ENCODE measurements at regions not wholly inside any gene's neighbourhood (a gene's known extent, or its start where the extent isn't known, plus 50 kb on each side); places are given as distances from the start of the nearest gene placed in this dataset.

DNA sequence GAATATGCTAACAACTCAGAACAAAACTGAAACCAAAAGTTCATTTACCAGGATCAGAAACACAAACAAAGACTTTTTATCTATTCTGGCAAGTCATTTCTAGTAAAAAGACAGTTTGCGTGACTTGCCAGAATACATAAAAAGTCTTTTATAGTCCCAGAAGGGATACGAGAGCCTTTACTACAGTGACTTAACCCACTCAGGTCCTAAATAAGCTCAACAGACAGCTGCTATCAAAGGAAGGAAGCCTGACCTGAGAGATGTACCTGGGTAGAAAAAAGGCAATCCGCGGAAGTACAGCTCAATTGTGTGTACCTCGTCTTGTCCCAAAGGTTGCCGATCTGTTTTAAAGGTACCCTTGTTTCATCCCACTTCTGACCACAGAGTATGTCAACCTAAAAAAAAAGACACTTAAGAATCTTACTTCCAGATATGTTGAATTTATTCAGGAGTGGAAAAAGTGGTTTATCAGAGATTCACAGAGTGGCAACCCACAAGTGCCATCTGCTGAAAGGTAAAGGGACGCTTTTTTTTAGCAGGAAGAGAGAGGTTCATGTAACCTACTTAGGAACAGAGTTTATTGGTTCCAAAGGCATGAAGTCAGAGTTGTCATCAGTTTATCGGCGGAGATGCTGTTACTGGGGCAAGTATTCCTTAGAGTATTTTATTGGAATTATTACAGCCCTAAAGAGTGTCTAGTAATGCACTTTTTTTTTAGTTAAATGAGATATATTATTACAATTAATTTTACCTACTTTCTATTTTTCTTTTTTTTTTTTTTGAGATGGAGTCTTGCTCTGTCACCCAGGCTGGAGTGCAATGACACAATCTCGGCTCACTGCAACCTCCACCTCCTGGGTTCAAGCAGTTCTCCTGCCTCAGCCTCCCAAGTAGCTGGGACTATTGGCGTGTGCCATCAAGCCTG is 69.7 kb upstream of the C1QTNF9B start:
- TF ChIP-seq, protein P1, sequence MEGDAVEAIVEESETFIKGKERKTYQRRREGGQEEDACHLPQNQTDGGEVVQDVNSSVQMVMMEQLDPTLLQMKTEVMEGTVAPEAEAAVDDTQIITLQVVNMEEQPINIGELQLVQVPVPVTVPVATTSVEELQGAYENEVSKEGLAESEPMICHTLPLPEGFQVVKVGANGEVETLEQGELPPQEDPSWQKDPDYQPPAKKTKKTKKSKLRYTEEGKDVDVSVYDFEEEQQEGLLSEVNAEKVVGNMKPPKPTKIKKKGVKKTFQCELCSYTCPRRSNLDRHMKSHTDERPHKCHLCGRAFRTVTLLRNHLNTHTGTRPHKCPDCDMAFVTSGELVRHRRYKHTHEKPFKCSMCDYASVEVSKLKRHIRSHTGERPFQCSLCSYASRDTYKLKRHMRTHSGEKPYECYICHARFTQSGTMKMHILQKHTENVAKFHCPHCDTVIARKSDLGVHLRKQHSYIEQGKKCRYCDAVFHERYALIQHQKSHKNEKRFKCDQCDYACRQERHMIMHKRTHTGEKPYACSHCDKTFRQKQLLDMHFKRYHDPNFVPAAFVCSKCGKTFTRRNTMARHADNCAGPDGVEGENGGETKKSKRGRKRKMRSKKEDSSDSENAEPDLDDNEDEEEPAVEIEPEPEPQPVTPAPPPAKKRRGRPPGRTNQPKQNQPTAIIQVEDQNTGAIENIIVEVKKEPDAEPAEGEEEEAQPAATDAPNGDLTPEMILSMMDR (IDR thresholded peaks at IDR 0.05; ENCODE audit: insufficient read depth, low read length, poor library complexity, severe bottlenecking) = no peak
- TF ChIP-seq EZH2phosphoT487 (conservative IDR thresholded peaks at IDR 0.05; ENCODE audit: low read length) = no peak
